ENCODE measurements at regions not wholly inside any gene's neighbourhood (a gene's known extent, or its start where the extent isn't known, plus 50 kb on each side); places are given as distances from the start of the nearest gene placed in this dataset.

DNA sequence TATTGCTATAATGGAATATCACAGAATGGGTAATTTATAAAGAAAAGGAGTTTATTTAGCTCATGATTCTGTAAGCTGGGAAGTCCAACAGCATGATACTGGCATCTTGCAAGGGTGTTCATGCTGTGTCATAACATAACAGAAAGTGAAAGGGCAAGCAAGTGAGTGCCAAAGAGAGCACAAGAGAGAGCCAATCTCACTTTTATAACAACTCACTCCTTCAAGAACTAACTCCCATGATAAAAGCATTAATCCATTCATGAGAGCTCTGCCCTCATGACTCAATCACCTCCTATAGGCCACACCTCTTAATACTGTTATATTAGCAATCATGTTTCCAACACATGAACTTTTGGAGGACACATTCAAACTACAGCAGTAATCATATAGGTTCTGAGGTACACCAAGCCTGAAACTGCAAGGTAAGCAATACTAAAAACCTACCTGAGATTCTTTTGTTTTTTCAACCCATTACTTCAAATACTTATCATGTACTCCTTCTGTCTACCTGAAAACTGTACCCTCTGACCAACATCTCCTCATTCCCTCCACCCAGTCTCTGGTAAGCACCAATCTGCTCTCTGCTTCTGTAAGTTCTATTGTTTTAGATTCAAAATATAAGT, 219.7 kb downstream of the MTERF1 start:
- H3K9me2 ChIP-seq (replicated peaks; ENCODE audit: low read depth, low read length): no peaks in the 10 kb centered on the region
- H3K79me2 ChIP-seq (ENCODE audit: insufficient read depth, low read length): no peaks in the 10 kb centered on the region
- H2AFZ ChIP-seq (ENCODE audit: low read length): no peak overlapping the region
- H3K36me3 ChIP-seq (ENCODE audit: insufficient read depth, low read length): no peaks in the 10 kb centered on the region
- H3F3A ChIP-seq (ENCODE audit: low read depth): no peaks in the 10 kb centered on the region
- no peaks in the 10 kb centered on the region for H3K27me3 ChIP-seq (ENCODE audit: insufficient read depth, low read length, poor library complexity, severe bottlenecking)
- H4K20me1 ChIP-seq (ENCODE audit: insufficient read depth, low read length, poor library complexity, severe bottlenecking): no peaks in the 10 kb centered on the region
- no peak overlapping the region for H3K4me3 ChIP-seq (ENCODE audit: low read length, poor library complexity, severe bottlenecking)
- no peak overlapping the region for H3K4me2 ChIP-seq (ENCODE audit: low read depth, low read length, poor library complexity, severe bottlenecking)
- TF ChIP-seq, protein P1, sequence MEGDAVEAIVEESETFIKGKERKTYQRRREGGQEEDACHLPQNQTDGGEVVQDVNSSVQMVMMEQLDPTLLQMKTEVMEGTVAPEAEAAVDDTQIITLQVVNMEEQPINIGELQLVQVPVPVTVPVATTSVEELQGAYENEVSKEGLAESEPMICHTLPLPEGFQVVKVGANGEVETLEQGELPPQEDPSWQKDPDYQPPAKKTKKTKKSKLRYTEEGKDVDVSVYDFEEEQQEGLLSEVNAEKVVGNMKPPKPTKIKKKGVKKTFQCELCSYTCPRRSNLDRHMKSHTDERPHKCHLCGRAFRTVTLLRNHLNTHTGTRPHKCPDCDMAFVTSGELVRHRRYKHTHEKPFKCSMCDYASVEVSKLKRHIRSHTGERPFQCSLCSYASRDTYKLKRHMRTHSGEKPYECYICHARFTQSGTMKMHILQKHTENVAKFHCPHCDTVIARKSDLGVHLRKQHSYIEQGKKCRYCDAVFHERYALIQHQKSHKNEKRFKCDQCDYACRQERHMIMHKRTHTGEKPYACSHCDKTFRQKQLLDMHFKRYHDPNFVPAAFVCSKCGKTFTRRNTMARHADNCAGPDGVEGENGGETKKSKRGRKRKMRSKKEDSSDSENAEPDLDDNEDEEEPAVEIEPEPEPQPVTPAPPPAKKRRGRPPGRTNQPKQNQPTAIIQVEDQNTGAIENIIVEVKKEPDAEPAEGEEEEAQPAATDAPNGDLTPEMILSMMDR (conservative IDR thresholded peaks at IDR 0.05; ENCODE audit: low read length): no peak
- no peak for TF ChIP-seq EZH2phosphoT487 (IDR thresholded peaks at IDR 0.05; ENCODE audit: borderline replicate concordance)
- no peaks in the 10 kb centered on the region for H3K9me3 ChIP-seq (ENCODE audit: insufficient read depth, low read depth, low read length)
- no peak overlapping the region for H3K9ac ChIP-seq (ENCODE audit: low read depth, low read length, poor library complexity, severe bottlenecking)
- no peaks in the 10 kb centered on the region for H3K4me1 ChIP-seq (ENCODE audit: insufficient read depth, low read length, poor library complexity, severe bottlenecking)

DNA sequence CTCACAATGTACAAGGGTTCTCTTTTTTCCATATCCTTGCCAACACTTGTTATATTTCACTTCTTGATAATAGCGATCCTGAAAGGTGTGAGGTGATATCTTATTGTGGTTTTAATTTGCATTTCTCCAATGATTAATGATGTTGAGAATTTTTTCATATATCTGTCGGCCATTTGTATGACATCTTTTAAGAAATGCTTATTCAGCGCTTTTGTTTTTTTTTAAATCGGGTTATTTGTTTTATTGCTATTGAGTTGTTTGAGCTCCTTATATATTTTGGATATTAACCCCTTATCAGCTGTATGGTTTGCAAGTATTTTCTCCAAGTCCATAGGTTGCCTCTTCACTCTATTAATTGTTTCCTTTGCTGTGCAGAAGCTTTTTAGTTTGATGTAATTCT, 218.8 kb downstream of the MTERF1 start:
- H3K4me1 ChIP-seq (ENCODE audit: insufficient read depth, low read length, poor library complexity, severe bottlenecking): no peaks in the 10 kb centered on the region
- no peaks in the 10 kb centered on the region for H3K27me3 ChIP-seq (ENCODE audit: insufficient read depth, low read length, poor library complexity, severe bottlenecking)
- no peaks in the 10 kb centered on the region for H3K9me2 ChIP-seq (replicated peaks; ENCODE audit: low read depth, low read length)
- H3K4me2 ChIP-seq (ENCODE audit: low read depth, low read length, poor library complexity, severe bottlenecking): no peak overlapping the region
- H3K9me3 ChIP-seq (ENCODE audit: insufficient read depth, low read depth, low read length): no peaks in the 10 kb centered on the region
- no peak overlapping the region for H2AFZ ChIP-seq (ENCODE audit: low read length)
- no peaks in the 10 kb centered on the region for H3F3A ChIP-seq (ENCODE audit: low read depth)
- no peaks in the 10 kb centered on the region for H3K36me3 ChIP-seq (ENCODE audit: insufficient read depth, low read length)
- no peaks in the 10 kb centered on the region for H3K79me2 ChIP-seq (ENCODE audit: insufficient read depth, low read length)
- H3K4me3 ChIP-seq (ENCODE audit: low read length, poor library complexity, severe bottlenecking): no peak overlapping the region
- H3K9ac ChIP-seq (ENCODE audit: low read depth, low read length, poor library complexity, severe bottlenecking): no peak overlapping the region
- no peak for TF ChIP-seq EZH2phosphoT487 (IDR thresholded peaks at IDR 0.05; ENCODE audit: borderline replicate concordance)
- TF ChIP-seq, protein P1 (conservative IDR thresholded peaks at IDR 0.05; ENCODE audit: low read length): no peak
- H4K20me1 ChIP-seq (ENCODE audit: insufficient read depth, low read length, poor library complexity, severe bottlenecking): no peaks in the 10 kb centered on the region

DNA sequence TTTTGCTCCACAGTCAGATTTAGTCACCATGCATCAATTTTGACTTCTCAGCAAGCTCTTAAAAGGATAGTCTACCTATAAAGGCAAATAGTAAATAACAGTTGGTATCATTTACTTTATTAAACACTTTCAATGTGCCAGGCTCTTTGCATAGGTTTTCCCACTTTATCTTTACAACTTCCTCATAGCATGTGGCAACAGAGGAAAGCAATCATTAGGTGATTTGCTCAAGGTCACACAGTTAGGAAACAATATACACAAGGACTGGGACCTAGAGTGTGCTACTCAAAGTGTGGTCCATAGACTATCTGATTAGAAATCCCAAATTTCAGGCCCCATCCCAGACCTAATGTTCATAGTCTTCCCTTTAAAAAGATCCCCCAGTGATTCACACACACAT, 212.3 kb downstream of the MTERF1 start:
- Histone ChIP-seq H3K27me3 (ENCODE audit: insufficient read depth, low read length, poor library complexity, severe bottlenecking) (no peaks in the 10 kb centered on the region), H4K20me1 (ENCODE audit: insufficient read depth, low read length, poor library complexity, severe bottlenecking) (no peaks in the 10 kb centered on the region), H3K9me2 (replicated peaks; ENCODE audit: low read depth, low read length) (no peaks in the 10 kb centered on the region), H3K79me2 (ENCODE audit: insufficient read depth, low read length) (no peaks in the 10 kb centered on the region), H3K4me2 (ENCODE audit: low read depth, low read length, poor library complexity, severe bottlenecking) (no peak overlapping the region), H3K4me1 (ENCODE audit: insufficient read depth, low read length, poor library complexity, severe bottlenecking) (no peaks in the 10 kb centered on the region), H3K9ac (ENCODE audit: low read depth, low read length, poor library complexity, severe bottlenecking) (no peak overlapping the region), H3F3A (ENCODE audit: low read depth) (no peaks in the 10 kb centered on the region), H3K9me3 (ENCODE audit: insufficient read depth, low read depth, low read length) (no peaks in the 10 kb centered on the region), H2AFZ (ENCODE audit: low read length) (no peak overlapping the region), H3K36me3 (ENCODE audit: insufficient read depth, low read length) (no peaks in the 10 kb centered on the region), H3K4me3 (ENCODE audit: low read length, poor library complexity, severe bottlenecking) (no peak overlapping the region)
- no peak for TF ChIP-seq EZH2phosphoT487 (IDR thresholded peaks at IDR 0.05; ENCODE audit: borderline replicate concordance)
- TF ChIP-seq, protein P1 (conservative IDR thresholded peaks at IDR 0.05; ENCODE audit: low read length): no peak
